HG02610 (cell line): ENCODE measurements at regions not wholly inside any gene's neighbourhood (a gene's known extent, or its start where the extent isn't known, plus 50 kb on each side); places are given as distances from the start of the nearest gene placed in this dataset.

Experiments used
- ATAC-seq: cut with Tn5 transposase; IDR thresholded peaks from one replicate; pipeline ENCODE4 v1.9.1; 2021; ENCODE audit warnings: mild to moderate bottlenecking, moderate library complexity; ENCODE audit not compliant: unreplicated experiment

DNA sequence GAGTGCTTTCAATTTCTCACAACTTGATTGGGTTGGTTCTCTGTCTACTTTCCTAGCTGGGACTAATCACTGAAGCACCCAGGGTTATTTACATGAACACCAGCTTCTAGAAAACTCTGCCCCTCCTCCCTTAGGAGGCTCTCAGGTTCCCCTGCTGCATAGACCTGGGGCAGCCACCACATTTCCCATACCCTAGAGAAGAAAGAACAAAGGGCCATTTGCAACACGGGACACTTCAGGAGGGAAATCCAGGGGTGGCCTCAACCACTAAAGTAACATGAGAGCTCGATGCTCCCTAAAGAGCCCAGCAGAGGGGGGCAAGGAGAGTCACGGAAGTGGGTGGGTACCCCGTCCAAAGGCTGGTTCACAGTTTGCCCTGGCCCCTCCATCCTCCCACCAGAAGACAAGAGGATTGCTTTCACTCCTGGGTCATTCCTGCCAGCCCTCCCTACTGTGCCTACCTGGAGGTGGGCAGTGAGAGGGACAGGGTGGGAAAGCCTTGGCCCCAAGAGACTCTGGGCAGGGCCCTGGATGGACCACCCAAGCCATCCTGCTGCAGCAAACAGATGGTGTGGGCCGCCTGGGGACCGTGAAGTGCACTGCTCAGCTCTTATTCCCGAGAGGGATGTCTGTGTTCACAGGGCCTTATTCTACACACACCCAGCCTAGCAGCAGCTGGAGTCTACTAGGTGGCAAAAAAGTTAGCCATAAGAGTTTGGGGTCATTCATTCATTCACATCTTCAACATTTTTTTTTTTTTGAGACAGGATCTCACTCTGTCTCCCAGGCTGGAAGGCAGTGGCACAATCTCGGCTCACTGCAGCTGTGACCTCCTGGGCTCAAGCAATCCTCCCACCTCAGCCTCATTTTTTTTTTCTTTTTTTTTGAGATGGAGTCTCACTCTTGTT lies 392.1 kb downstream of the SOX9 start:
- peak; percentile 43 for ATAC-seq

GRCh38 chr17:72514321-72514861 lies 393.6 kb downstream of the SOX9 start:
- ATAC-seq: no peak

- no peak for ATAC-seq
Observed at GRCh38 chr17:72514891-72515290, 394.1 kb downstream of the SOX9 start.

- ATAC-seq: no peak
Observed at GRCh38 chr17:72515291-72516065, 394.7 kb downstream of the SOX9 start.

GRCh38 chr17:72516772-72517399 lies 396.1 kb downstream of the SOX9 start:
- ATAC-seq: no peak

- no peak for ATAC-seq
Observed at GRCh38 chr17:72517413-72518158, 396.8 kb downstream of the SOX9 start.

GRCh38 chr17:72518159-72518732 lies 397.4 kb downstream of the SOX9 start:
- no peak for ATAC-seq

GRCh38 chr17:72518753-72519597 lies 398.2 kb downstream of the SOX9 start:
- ATAC-seq: no peak

- no peak for ATAC-seq
Observed at GRCh38 chr17:72519598-72519936, 398.7 kb downstream of the SOX9 start.

DNA sequence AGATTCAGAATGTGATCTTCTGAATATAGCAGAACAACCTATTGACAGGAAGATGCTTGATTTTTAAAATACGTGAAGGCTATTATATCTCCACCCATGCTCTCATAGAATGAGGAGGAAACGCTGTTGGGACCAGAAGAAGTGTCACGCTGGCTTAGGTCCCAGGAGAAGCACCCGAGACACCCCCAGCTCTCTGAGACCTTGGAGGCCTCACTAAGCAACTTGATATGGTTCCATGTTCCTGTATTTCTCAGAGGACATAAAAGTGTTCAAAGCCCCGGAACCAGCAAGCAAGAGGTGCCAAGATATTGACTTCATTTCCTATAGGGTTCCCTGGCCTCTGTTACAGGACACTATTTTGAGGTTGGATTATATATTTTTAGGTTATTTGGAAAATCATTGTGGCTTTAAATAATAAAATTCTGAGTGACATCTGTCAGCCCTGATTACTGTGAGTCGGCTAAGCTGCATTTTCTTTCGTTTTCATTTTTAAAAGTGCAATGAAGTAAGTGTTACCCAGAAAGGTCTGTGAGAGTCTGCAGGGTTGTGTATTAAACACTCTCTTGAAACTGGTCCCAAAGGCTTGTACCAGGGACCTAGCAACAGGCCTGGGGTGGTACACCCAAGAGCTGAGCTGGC lies 400.0 kb downstream of the SOX9 start:
- no peak for ATAC-seq

DNA sequence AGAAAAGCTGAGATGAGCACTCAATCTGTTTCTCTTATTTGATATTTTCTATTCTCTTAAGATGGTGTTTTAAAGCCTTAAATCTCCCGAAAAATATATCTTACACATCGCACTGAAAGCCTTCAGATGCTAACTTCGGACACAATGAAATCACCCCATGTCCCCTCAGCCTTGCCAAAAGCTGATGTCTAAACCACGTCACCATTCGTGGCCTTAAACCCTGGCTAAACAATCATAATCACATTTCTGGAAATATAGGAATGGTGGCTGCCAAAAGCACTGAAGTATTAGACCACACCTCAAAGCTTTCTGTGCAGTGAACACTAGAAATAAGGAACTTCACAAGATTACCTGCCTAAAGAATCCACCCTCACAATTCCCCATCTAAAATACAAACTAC lies 402.7 kb downstream of the SOX9 start:
- no peak for ATAC-seq

GRCh38 chr17:72525225-72526015 lies 404.6 kb downstream of the SOX9 start:
- ATAC-seq: no peak

GRCh38 chr17:72526769-72527168 lies 405.9 kb downstream of the SOX9 start:
- ATAC-seq: no peak

GRCh38 chr17:72527789-72528188 lies 407.0 kb downstream of the SOX9 start:
- ATAC-seq: no peak

DNA sequence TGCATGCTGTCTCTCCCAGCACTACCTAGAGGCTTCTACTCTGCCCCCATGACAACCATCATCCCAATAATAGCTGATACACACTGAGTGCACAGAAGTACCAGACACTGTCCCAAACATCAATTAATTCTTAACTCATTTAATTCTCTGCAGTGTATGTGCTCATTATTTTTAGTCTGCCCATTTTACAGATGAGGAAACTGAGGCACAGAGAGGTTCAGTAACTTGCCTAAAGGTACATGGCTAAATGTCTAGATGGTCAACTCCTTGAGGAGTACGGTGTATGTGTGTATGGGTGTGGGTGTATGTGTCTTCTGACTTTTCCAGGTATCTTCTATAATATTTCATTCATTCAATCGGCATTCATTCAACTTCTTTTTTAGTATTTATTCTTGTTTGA lies 407.9 kb downstream of the SOX9 start:
- ATAC-seq: no peak

DNA sequence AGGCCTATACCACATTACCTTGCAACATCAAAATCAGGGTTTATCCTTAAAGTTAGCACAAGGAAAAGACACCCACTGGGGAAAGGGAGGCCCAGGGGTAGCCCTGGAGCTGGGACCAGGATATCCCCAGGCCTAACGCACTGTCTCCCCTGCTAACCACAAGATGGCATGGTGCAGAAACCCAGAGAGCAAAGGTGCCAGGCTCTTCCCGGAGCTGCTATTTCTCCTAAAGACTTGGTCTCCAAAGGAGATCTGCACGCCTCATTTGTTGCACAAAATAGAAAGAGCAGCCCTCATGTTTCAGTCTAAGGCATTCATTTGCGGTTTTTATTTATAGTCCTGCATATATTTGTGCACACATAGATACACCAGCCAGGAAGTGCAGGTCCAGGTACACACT lies 408.6 kb downstream of the SOX9 start:
- ATAC-seq: no peak

DNA sequence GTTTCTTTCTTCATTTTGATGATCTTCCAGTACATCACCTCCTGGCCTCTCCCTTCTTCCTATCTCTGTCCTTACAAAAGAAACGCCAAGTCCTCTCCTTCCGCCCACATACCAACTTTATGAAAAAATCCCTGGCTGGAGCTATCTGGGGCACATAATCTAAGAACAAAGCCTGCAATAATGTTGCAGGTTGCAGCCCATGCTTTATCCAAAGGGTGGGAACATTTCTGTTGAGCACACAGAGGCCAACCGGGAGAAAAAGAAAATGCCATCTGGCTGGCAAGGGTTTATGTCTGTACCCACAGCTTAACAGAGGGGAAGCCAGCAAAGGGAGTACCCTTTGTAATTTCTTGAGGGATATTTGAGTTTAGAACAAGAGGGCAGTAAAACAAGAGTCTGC lies 409.6 kb downstream of the SOX9 start:
- ATAC-seq: no peak

GRCh38 chr17:72531729-72532128 lies 410.9 kb downstream of the SOX9 start:
- ATAC-seq: no peak
